Non-pigmented ciliary epithelial cell (primary cell): ENCODE measurements at regions not wholly inside any gene's neighbourhood (a gene's known extent, or its start where the extent isn't known, plus 50 kb on each side); places are given as distances from the start of the nearest gene placed in this dataset.

Source experiments
- DNase-seq: peaks from one replicate; pipeline ENCODE4 v3.0.0-alpha.2; 2010; ENCODE audit warnings: low read depth

DNA sequence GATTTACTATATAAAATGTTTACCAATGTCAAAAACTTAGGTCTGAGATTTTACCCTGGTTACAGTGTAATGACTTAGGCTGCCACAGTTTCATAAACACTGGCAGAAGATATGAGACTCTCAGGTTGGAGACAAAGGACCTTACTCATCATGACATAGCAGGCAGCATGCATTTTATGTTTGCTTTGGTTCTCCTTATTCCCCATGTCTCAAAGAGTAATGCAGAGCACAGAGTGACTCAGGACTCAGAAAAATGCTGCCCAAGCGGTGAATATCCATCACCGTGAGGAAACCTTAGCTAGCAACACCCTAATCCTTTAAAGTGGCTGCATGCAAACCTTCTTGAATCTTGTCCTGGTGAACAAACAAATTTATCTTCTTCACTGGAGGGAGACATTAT lies 112.1 kb upstream of the EYS start:
- DNase-seq: no peak

DNA sequence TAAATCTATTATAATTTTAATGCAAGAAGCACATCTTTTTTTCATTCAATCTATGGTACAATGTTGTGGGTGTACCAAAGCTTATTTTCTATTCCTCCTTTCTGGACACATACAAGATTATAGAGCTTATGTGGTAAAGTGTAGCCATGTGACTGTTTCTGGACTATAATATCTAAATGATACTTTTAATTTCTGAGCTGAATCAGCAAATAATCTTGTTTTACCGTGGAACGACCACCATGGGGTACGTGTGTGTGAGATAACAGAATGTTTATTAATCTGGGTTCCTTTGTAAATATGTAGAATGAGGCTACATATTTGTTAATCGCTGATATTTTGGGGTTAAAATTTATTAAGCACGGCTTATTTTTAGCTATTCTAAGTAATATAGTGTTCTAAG lies 111.5 kb upstream of the EYS start:
- DNase-seq: no peak

- no peak for DNase-seq
Observed at GRCh38 chr6:65816991-65817390, 110.0 kb upstream of the EYS start.

- no peak for DNase-seq
Observed at GRCh38 chr6:65814071-65814470, 107.0 kb upstream of the EYS start.

DNA sequence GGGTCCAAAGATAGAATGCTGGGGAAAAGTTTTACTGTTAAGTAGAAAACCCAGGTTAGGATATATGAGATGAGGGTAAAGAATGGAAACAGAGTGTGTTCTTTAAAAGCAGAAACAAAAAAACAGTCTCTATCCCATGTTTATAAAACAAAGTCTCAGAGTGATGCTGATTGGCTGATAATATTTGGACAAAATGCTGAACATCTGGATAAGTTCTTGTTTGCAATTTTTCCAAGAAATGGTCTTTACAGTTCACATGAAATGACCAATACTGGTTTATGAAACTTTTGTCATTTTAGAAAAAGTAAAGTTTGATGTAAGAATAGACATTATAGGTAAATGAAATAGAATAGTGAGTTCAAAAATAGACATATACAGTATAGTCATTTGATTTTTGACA lies 96.2 kb upstream of the EYS start:
- DNase-seq: no peak

GRCh38 chr6:65799389-65799788 lies 92.4 kb upstream of the EYS start:
- DNase-seq: no peak

- DNase-seq: no peak
Observed at GRCh38 chr6:65798280-65799014, 91.4 kb upstream of the EYS start.

GRCh38 chr6:65790666-65791065 lies 83.6 kb upstream of the EYS start:
- no peak for DNase-seq

GRCh38 chr6:65787787-65788186 lies 80.8 kb upstream of the EYS start:
- DNase-seq: no peak

DNA sequence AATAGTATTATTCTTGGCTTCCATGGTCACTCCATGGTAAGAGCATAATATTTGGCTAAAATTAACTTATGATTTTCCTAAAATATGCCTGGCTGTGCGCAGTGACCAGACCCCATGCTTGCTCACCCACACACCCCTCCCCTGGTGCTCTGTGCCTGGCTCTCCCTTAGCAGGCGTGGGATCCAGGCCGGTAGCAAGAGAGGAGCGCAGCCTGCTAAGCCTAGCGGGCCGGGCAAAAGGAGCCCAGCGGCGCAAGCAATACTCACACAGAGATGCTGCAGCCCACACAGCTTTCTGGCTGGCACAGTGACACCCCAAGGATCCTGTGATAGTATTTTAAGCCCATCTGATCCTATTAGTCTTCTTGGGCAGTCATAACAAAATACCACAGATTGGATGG lies 79.8 kb upstream of the EYS start:
- DNase-seq: no peak

GRCh38 chr6:65780691-65781090 lies 73.7 kb upstream of the EYS start:
- DNase-seq: no peak

DNA sequence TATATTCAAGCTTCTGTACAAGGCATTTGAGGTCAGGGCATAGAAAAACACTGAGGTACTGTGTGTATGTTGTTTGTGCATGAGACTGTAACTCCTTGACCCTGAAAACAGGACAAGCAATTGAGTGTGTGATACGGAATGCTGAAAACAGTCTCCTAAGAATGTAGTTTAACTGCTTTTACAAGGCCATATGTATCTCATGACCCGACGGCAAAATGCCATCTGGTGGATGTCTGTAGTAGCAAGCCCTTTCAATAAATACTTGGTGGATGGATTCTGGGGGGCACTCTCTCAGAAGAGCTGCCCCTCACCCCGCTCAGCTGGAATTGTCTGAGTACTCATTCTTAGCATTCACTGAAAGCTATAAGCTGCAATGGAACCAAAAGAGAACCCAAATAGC lies 69.3 kb upstream of the EYS start:
- DNase-seq: no peak

DNA sequence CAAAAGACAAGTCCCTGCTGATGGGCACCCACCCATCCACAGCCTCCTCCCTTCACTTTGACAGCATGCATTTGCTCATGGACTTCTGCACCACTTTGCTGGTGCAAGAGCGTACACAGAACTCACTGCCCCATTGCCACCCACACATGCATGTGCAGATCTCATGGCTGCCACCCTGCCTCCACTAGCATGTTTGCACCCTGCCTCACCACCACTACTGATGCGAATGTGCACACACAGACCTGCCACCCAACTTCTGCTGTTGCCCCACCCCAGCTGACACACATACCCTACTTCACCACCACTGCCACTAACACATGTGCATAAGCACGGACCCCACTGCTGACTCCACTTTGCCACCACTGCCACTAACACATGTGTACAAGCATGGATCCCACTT lies 64.9 kb upstream of the EYS start:
- DNase-seq: no peak

DNA sequence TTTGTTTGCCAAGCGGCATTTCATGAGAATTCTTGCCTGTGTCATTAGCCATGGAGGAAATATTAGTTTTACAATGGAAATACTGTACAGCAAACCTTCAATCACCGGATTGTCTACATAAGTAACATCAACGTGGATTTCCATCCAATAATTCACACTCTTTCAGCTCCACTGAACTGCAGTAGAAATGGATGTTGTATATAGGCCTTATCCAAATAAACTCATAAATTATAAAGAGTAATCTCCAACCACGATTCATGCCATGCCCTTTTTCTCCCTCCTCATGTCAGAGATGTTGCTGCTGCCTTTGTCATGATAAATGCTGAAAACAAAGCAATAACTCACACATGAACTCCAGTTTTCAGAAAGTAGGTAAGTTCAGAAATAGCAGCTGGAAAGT lies 54.9 kb upstream of the EYS start:
- no peak for DNase-seq

GRCh38 chr6:65760285-65760684 lies 53.3 kb upstream of the EYS start:
- peak; percentile 26 for DNase-seq
